ENCODE measurements at regions not wholly inside any gene's neighbourhood (a gene's known extent, or its start where the extent isn't known, plus 50 kb on each side); places are given as distances from the start of the nearest gene placed in this dataset.

GRCh38 chr2:118481299-118481698, 366.1 kb downstream of the EN1 start:
- DNase-seq (ENCODE audit: low read depth) (no peak), FAIRE-seq (no peak)
- no peaks in the 10 kb centered on the region for H4K20me1 ChIP-seq (ENCODE audit: insufficient read depth, low read length)
- Mint-ChIP-seq H3K27me3 (ENCODE audit: low read depth, unreplicated experiment) (peaks cover 22% of the 10 kb centered on the region), H3K27ac (ENCODE audit: unreplicated experiment) (no peak overlapping the region), H3K4me1 (ENCODE audit: low read depth, unreplicated experiment) (no peaks in the 10 kb centered on the region), H3K4me3 (ENCODE audit: unreplicated experiment) (no peak overlapping the region), H3K9me3 (ENCODE audit: unreplicated experiment) (peaks cover 3% of the 10 kb centered on the region), H3K36me3 (ENCODE audit: low read depth, unreplicated experiment) (no peaks in the 10 kb centered on the region)
- no peak overlapping the region for H3K27ac ChIP-seq (ENCODE audit: low read depth, low read length)
- no peaks in the 10 kb centered on the region for H3K36me3 ChIP-seq (ENCODE audit: insufficient read depth, low read length)
- no peaks in the 10 kb centered on the region for H3K79me2 ChIP-seq (ENCODE audit: insufficient read depth, low read length)
- no peak overlapping the region for H2AFZ ChIP-seq (ENCODE audit: low read depth, low read length)
- no peak overlapping the region for H3K4me2 ChIP-seq (ENCODE audit: low read length)
- H3K9ac ChIP-seq (ENCODE audit: low read length), result no peak overlapping the region
- no peaks in the 10 kb centered on the region for H3K9me3 ChIP-seq (ENCODE audit: insufficient read depth, low read depth, low read length)
- no peaks in the 10 kb centered on the region for H3K4me1 ChIP-seq (ENCODE audit: insufficient read depth, low read length)
- H3K27me3 ChIP-seq (ENCODE audit: insufficient read depth, low read length), result no peaks in the 10 kb centered on the region
- no peak overlapping the region for H3K4me3 ChIP-seq (ENCODE audit: insufficient read depth, low read depth, low read length)
- no peak for TF ChIP-seq EZH2 (IDR thresholded peaks at IDR 0.05; ENCODE audit: insufficient read depth, low read length)
- TF ChIP-seq, protein P1, sequence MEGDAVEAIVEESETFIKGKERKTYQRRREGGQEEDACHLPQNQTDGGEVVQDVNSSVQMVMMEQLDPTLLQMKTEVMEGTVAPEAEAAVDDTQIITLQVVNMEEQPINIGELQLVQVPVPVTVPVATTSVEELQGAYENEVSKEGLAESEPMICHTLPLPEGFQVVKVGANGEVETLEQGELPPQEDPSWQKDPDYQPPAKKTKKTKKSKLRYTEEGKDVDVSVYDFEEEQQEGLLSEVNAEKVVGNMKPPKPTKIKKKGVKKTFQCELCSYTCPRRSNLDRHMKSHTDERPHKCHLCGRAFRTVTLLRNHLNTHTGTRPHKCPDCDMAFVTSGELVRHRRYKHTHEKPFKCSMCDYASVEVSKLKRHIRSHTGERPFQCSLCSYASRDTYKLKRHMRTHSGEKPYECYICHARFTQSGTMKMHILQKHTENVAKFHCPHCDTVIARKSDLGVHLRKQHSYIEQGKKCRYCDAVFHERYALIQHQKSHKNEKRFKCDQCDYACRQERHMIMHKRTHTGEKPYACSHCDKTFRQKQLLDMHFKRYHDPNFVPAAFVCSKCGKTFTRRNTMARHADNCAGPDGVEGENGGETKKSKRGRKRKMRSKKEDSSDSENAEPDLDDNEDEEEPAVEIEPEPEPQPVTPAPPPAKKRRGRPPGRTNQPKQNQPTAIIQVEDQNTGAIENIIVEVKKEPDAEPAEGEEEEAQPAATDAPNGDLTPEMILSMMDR (IDR thresholded peaks at IDR 0.05; ENCODE audit: insufficient read depth, low read depth, low read length), result no peak

- Mint-ChIP-seq H3K36me3 (ENCODE audit: low read depth, unreplicated experiment) (no peaks in the 10 kb centered on the region), H3K27ac (ENCODE audit: unreplicated experiment) (no peak overlapping the region), H3K27me3 (ENCODE audit: low read depth, unreplicated experiment) (peaks cover 22% of the 10 kb centered on the region), H3K4me3 (ENCODE audit: unreplicated experiment) (no peak overlapping the region), H3K4me1 (ENCODE audit: low read depth, unreplicated experiment) (peaks cover 6% of the 10 kb centered on the region), H3K9me3 (ENCODE audit: unreplicated experiment) (no peaks in the 10 kb centered on the region)
- TF ChIP-seq, protein P1 (IDR thresholded peaks at IDR 0.05; ENCODE audit: insufficient read depth, low read depth, low read length), result no peak
- TF ChIP-seq EZH2 (IDR thresholded peaks at IDR 0.05; ENCODE audit: insufficient read depth, low read length), result no peak
- Histone ChIP-seq H3K4me2 (ENCODE audit: low read length) (no peak overlapping the region), H3K36me3 (ENCODE audit: insufficient read depth, low read length) (no peaks in the 10 kb centered on the region), H3K9ac (ENCODE audit: low read length) (no peak overlapping the region), H3K9me3 (ENCODE audit: insufficient read depth, low read depth, low read length) (no peaks in the 10 kb centered on the region), H3K79me2 (ENCODE audit: insufficient read depth, low read length) (no peaks in the 10 kb centered on the region), H3K27ac (ENCODE audit: low read depth, low read length) (no peak overlapping the region), H2AFZ (ENCODE audit: low read depth, low read length) (no peak overlapping the region), H4K20me1 (ENCODE audit: insufficient read depth, low read length) (no peaks in the 10 kb centered on the region), H3K27me3 (ENCODE audit: insufficient read depth, low read length) (no peaks in the 10 kb centered on the region), H3K4me3 (ENCODE audit: insufficient read depth, low read depth, low read length) (no peak overlapping the region), H3K4me1 (ENCODE audit: insufficient read depth, low read length) (no peaks in the 10 kb centered on the region)
- no peak for FAIRE-seq
- DNase-seq (ENCODE audit: low read depth), result no peak
Measured at GRCh38 chr2:118479020-118479419, 368.4 kb downstream of the EN1 start.

- no peaks in the 10 kb centered on the region for H3K9me3 Mint-ChIP-seq (ENCODE audit: unreplicated experiment)
Measured at GRCh38 chr2:118477111-118477862, 370.2 kb downstream of the EN1 start.

More at GRCh38 chr2:118477111-118477862, 370.2 kb downstream of the EN1 start:
- Histone ChIP-seq H3K27me3 (ENCODE audit: insufficient read depth, low read length) (no peaks in the 10 kb centered on the region), H3K4me3 (ENCODE audit: insufficient read depth, low read depth, low read length) (no peak overlapping the region), H3K9ac (ENCODE audit: low read length) (no peak overlapping the region), H3K9me3 (ENCODE audit: insufficient read depth, low read depth, low read length) (no peaks in the 10 kb centered on the region), H4K20me1 (ENCODE audit: insufficient read depth, low read length) (no peaks in the 10 kb centered on the region), H3K36me3 (ENCODE audit: insufficient read depth, low read length) (no peaks in the 10 kb centered on the region), H3K4me1 (ENCODE audit: insufficient read depth, low read length) (no peaks in the 10 kb centered on the region), H3K4me2 (ENCODE audit: low read length) (no peak overlapping the region), H3K27ac (ENCODE audit: low read depth, low read length) (no peak overlapping the region), H2AFZ (ENCODE audit: low read depth, low read length) (no peak overlapping the region), H3K79me2 (ENCODE audit: insufficient read depth, low read length) (no peaks in the 10 kb centered on the region)
- Mint-ChIP-seq H3K27ac (ENCODE audit: unreplicated experiment) (no peak overlapping the region), H3K4me1 (ENCODE audit: low read depth, unreplicated experiment) (peaks cover 8% of the 10 kb centered on the region), H3K27me3 (ENCODE audit: low read depth, unreplicated experiment) (peaks cover 10% of the 10 kb centered on the region), H3K4me3 (ENCODE audit: unreplicated experiment) (no peak overlapping the region), H3K36me3 (ENCODE audit: low read depth, unreplicated experiment) (no peaks in the 10 kb centered on the region)
- no peak for DNase-seq (ENCODE audit: low read depth)
- TF ChIP-seq EZH2 (IDR thresholded peaks at IDR 0.05; ENCODE audit: insufficient read depth, low read length), result no peak
- TF ChIP-seq, protein P1 (IDR thresholded peaks at IDR 0.05; ENCODE audit: insufficient read depth, low read depth, low read length), result no peak
- no peak for FAIRE-seq
